ENCODE measurements at regions not wholly inside any gene's neighbourhood (a gene's known extent, or its start where the extent isn't known, plus 50 kb on each side); places are given as distances from the start of the nearest gene placed in this dataset.

DNA sequence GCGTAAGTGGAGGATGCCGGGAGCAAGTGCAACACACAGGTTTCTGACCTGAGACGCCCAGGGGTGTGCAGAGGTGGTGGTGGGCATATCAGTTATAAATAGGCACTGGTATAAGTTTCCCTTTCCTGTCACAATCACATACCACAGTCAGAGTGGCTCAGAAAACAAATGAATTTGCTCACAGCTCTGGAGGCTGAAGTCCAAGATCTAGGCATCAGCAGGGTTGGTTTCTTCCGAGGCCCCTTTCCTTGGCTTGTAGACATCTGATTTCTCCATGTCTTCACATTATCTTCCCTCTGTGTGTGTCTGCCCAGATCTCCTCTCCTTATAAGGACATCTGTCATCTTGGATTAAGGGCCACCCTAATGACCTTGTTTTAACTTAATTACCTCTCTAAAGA is 250.5 kb upstream of the TNRC6C start:
- H3K36me3 ChIP-seq (ENCODE audit: insufficient read depth, low read length): no peaks in the 10 kb centered on the region
- intact Hi-C loops (cut with DNase I, micrococcal nuclease): no loop called here
- no peak overlapping the region for H3K27ac Mint-ChIP-seq
- no peak for DNase-seq
- no peaks in the 10 kb centered on the region for H3K27me3 Mint-ChIP-seq
- ChIA-PET POLR2A (no interaction called here), CTCF (no interaction called here)
- peaks cover 0 to 2% of the 10 kb centered on the region in 2 experiments for H3K27me3 ChIP-seq (ENCODE audit: control insufficient read depth in 1 of 2, insufficient read depth in 2 of 2, low read length in 2 of 2)
- no peak overlapping the region for H3K4me3 ChIP-seq (ENCODE audit: low read length)
- H3K36me3 Mint-ChIP-seq (ENCODE audit: low read depth): peaks cover 4% of the 10 kb centered on the region
- TF ChIP-seq, protein P1, sequence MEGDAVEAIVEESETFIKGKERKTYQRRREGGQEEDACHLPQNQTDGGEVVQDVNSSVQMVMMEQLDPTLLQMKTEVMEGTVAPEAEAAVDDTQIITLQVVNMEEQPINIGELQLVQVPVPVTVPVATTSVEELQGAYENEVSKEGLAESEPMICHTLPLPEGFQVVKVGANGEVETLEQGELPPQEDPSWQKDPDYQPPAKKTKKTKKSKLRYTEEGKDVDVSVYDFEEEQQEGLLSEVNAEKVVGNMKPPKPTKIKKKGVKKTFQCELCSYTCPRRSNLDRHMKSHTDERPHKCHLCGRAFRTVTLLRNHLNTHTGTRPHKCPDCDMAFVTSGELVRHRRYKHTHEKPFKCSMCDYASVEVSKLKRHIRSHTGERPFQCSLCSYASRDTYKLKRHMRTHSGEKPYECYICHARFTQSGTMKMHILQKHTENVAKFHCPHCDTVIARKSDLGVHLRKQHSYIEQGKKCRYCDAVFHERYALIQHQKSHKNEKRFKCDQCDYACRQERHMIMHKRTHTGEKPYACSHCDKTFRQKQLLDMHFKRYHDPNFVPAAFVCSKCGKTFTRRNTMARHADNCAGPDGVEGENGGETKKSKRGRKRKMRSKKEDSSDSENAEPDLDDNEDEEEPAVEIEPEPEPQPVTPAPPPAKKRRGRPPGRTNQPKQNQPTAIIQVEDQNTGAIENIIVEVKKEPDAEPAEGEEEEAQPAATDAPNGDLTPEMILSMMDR (IDR thresholded peaks at IDR 0.05): no peak
- H3K9me3 ChIP-seq (ENCODE audit: control insufficient read depth in 1 of 2, insufficient read depth in 1 of 2, low read length in 2 of 2): peaks cover 14 to 24% of the 10 kb centered on the region in 2 experiments
- peaks cover 10% of the 10 kb centered on the region for H3K9me3 Mint-ChIP-seq
- no peak overlapping the region for H3K4me3 Mint-ChIP-seq
- no peak for ATAC-seq (ENCODE audit: poor library complexity)
- H3K27ac ChIP-seq (ENCODE audit: low read depth in 1 of 2, low read length in 2 of 2): no peak overlapping the region
- H3K4me1 Mint-ChIP-seq (ENCODE audit: low read depth): no peaks in the 10 kb centered on the region
- H3K4me1 ChIP-seq (ENCODE audit: insufficient read depth, low read length): no peaks in the 10 kb centered on the region

- ATAC-seq (ENCODE audit: poor library complexity) (no peak), DNase-seq (no peak)
- Histone ChIP-seq H3K4me3 (ENCODE audit: low read length) (no peak overlapping the region), H3K27me3 (ENCODE audit: control insufficient read depth in 1 of 2, insufficient read depth in 2 of 2, low read length in 2 of 2) (peaks cover 0 to 2% of the 10 kb centered on the region in 2 experiments), H3K4me1 (ENCODE audit: insufficient read depth, low read length) (no peaks in the 10 kb centered on the region), H3K36me3 (ENCODE audit: insufficient read depth, low read length) (no peaks in the 10 kb centered on the region), H3K9me3 (ENCODE audit: control insufficient read depth in 1 of 2, insufficient read depth in 1 of 2, low read length in 2 of 2) (peaks cover 14 to 15% of the 10 kb centered on the region in 2 experiments), H3K27ac (ENCODE audit: low read depth in 1 of 2, low read length in 2 of 2) (no peak overlapping the region)
- TF ChIP-seq, protein P1 (IDR thresholded peaks at IDR 0.05): no peak
- Mint-ChIP-seq H3K36me3 (ENCODE audit: low read depth) (peaks cover 4% of the 10 kb centered on the region), H3K4me3 (no peak overlapping the region), H3K4me1 (ENCODE audit: low read depth) (no peaks in the 10 kb centered on the region), H3K9me3 (peaks cover 6% of the 10 kb centered on the region), H3K27ac (no peak overlapping the region), H3K27me3 (no peaks in the 10 kb centered on the region)
- intact Hi-C loops (cut with DNase I, micrococcal nuclease): no loop called here
- CTCF ChIA-PET: no interaction called here
- POLR2A ChIA-PET: interaction anchor here (1.0 kb wide), 1 partner anchor 249 kb away, joined by 3 read pairs; the partner anchor contains the start of gene TNRC6C
Measured at GRCh38 chr17:77708936-77709335, 249.6 kb upstream of the TNRC6C start.

- no peaks in the 10 kb centered on the region for H3K36me3 ChIP-seq (ENCODE audit: insufficient read depth, low read length)
- Mint-ChIP-seq H3K27ac (no peak overlapping the region), H3K36me3 (ENCODE audit: low read depth) (peaks cover 4% of the 10 kb centered on the region), H3K27me3 (no peaks in the 10 kb centered on the region), H3K4me3 (no peak overlapping the region), H3K9me3 (peaks cover 2% of the 10 kb centered on the region), H3K4me1 (ENCODE audit: low read depth) (no peaks in the 10 kb centered on the region)
- DNase-seq (no peak), ATAC-seq (ENCODE audit: poor library complexity) (no peak)
- TF ChIP-seq, protein P1 (IDR thresholded peaks at IDR 0.05): no peak
- H3K4me3 ChIP-seq (ENCODE audit: low read length): no peak overlapping the region
- H3K4me1 ChIP-seq (ENCODE audit: insufficient read depth, low read length): no peaks in the 10 kb centered on the region
- POLR2A ChIA-PET: interaction anchor here (1.0 kb wide), 1 partner anchor 249 kb away, joined by 3 read pairs; the partner anchor contains the start of gene TNRC6C
- no peak overlapping the region for H3K27ac ChIP-seq (ENCODE audit: low read depth in 1 of 2, low read length in 2 of 2)
- CTCF ChIA-PET: no interaction called here
- peaks cover 8 to 10% of the 10 kb centered on the region in 2 experiments for H3K9me3 ChIP-seq (ENCODE audit: control insufficient read depth in 1 of 2, insufficient read depth in 1 of 2, low read length in 2 of 2)
- intact Hi-C loops (cut with DNase I, micrococcal nuclease): no loop called here
- H3K27me3 ChIP-seq (ENCODE audit: control insufficient read depth in 1 of 2, insufficient read depth in 2 of 2, low read length in 2 of 2): peaks cover 0 to 2% of the 10 kb centered on the region in 2 experiments
Measured at GRCh38 chr17:77709594-77709993, 248.9 kb upstream of the TNRC6C start.
